Neural progenitor cell (in vitro differentiated cells): ENCODE measurements at regions not wholly inside any gene's neighbourhood (a gene's known extent, or its start where the extent isn't known, plus 50 kb on each side); places are given as distances from the start of the nearest gene placed in this dataset.

ENCODE experiments used
- DNase-seq: peaks from one replicate; pipeline ENCODE4 v3.0.0-alpha.2; 2016; ENCODE audit warnings: low spot score
- H2AFZ ChIP-seq: fragments of 200-600 bp; sonication (generic); replicated peaks from 2 replicates; pipeline ENCODE4 v1.6.1; 2016; ENCODE audit warnings: antibody characterized with exemption
- H3F3A ChIP-seq: fragments of 200-600 bp; sonication (generic); 2 replicates; pipeline ENCODE4 v1.6.1; 2016; ENCODE audit warnings: antibody characterized with exemption, low read depth
- H3K27ac ChIP-seq: fragments of 200-600 bp; sonication (generic); 2 replicates; pipeline ENCODE4 v1.5.1; 2016; ENCODE audit warnings: mild to moderate bottlenecking
- H3K27me3 ChIP-seq: fragments of 200-600 bp; sonication (generic); 2 replicates; pipeline ENCODE4 v1.6.1; 2016; ENCODE audit warnings: mild to moderate bottlenecking, moderate library complexity
- H3K36me3 ChIP-seq: fragments of 200-600 bp; sonication (generic); 2 replicates; pipeline ENCODE4 v1.5.1; 2016
- H3K4me1 ChIP-seq: fragments of 200-600 bp; sonication (generic); 2 replicates; pipeline ENCODE4 v1.6.1; 2016; ENCODE audit warnings: mixed run types
- H3K4me2 ChIP-seq: fragments of 200-600 bp; sonication (generic); 2 replicates; pipeline ENCODE4 v1.6.1; 2016
- H3K4me3 ChIP-seq: fragments of 200-600 bp; sonication (generic); 2 replicates; pipeline ENCODE4 v1.5.1; 2016
- H3K79me2 ChIP-seq: fragments of 200-600 bp; sonication (generic); 2 replicates; pipeline ENCODE4 v1.6.1; 2016; ENCODE audit warnings: low read depth
- H3K9ac ChIP-seq: fragments of 200-600 bp; sonication (generic); 2 replicates; pipeline ENCODE4 v1.6.1; 2016
- H3K9me3 ChIP-seq: fragments of 200-600 bp; sonication (generic); 2 replicates; pipeline ENCODE4 v1.5.1; 2016; ENCODE audit warnings: low read depth
- H4K20me1 ChIP-seq: fragments of 200-600 bp; sonication (generic); 2 replicates; pipeline ENCODE4 v1.6.1; 2016; ENCODE audit warnings: low read depth
- H3K27ac Mint-ChIP-seq: 3 replicates; pipeline ENCODE4 v1.8.0; 2021; ENCODE audit warnings: mixed read lengths
- H3K27me3 Mint-ChIP-seq: 2 replicates; pipeline ENCODE4 v1.8.0; 2022; ENCODE audit warnings: low read depth, mild to moderate bottlenecking, inconsistent platforms, moderate library complexity, mixed read lengths; ENCODE audit not compliant: insufficient read depth
- H3K36me3 Mint-ChIP-seq: 3 replicates; pipeline ENCODE4 v1.8.0; 2021; ENCODE audit warnings: mixed read lengths
- H3K4me1 Mint-ChIP-seq: 3 replicates; pipeline ENCODE4 v1.8.0; 2021; ENCODE audit warnings: mixed read lengths
- H3K4me3 Mint-ChIP-seq: 3 replicates; pipeline ENCODE4 v1.8.0; 2021; ENCODE audit warnings: mild to moderate bottlenecking, moderate library complexity, mixed read lengths
- H3K9me3 Mint-ChIP-seq: 3 replicates; pipeline ENCODE4 v1.8.0; 2020; ENCODE audit warnings: mixed read lengths
- EZH2 ChIP-seq: fragments of 200-600 bp; sonication (generic); IDR thresholded peaks from 2 replicates; pipeline ENCODE4 v1.6.1; 2017; ENCODE audit warnings: antibody characterized with exemption, mild to moderate bottlenecking, moderate library complexity
- EZH2phosphoT487 ChIP-seq: fragments of 200-600 bp; sonication (generic); IDR thresholded peaks from 2 replicates; pipeline ENCODE4 v1.6.1; 2017; ENCODE audit warnings: antibody characterized with exemption
- TF ChIP-seq, protein P1 (sequence below): fragments of 200-600 bp; sonication (generic); IDR thresholded peaks from 2 replicates; pipeline ENCODE4 v1.5.1; 2017; ENCODE audit warnings: antibody characterized with exemption, mild to moderate bottlenecking

GRCh38 chr13:34862311-34862710, 79.8 kb upstream of the NBEA start:
- Histone ChIP-seq H3K27me3 (no peaks in the 10 kb centered on the region), H3K79me2 (no peaks in the 10 kb centered on the region), H3K4me1 (peaks cover 10% of the 10 kb centered on the region), H4K20me1 (no peaks in the 10 kb centered on the region), H2AFZ (no peak overlapping the region), H3F3A (no peaks in the 10 kb centered on the region), H3K36me3 (no peaks in the 10 kb centered on the region), H3K4me3 (no peak overlapping the region), H3K9ac (no peak overlapping the region), H3K27ac (no peak overlapping the region), H3K9me3 (no peaks in the 10 kb centered on the region), H3K4me2 (no peak overlapping the region)
- H3K4me1 Mint-ChIP-seq = peaks cover 12% of the 10 kb centered on the region
- H3K27me3 Mint-ChIP-seq = no peaks in the 10 kb centered on the region
- no peak for DNase-seq
- no peaks in the 10 kb centered on the region for H3K36me3 Mint-ChIP-seq
- no peaks in the 10 kb centered on the region for H3K9me3 Mint-ChIP-seq
- no peak overlapping the region for H3K4me3 Mint-ChIP-seq
- no peak overlapping the region for H3K27ac Mint-ChIP-seq
- TF ChIP-seq, protein P1, sequence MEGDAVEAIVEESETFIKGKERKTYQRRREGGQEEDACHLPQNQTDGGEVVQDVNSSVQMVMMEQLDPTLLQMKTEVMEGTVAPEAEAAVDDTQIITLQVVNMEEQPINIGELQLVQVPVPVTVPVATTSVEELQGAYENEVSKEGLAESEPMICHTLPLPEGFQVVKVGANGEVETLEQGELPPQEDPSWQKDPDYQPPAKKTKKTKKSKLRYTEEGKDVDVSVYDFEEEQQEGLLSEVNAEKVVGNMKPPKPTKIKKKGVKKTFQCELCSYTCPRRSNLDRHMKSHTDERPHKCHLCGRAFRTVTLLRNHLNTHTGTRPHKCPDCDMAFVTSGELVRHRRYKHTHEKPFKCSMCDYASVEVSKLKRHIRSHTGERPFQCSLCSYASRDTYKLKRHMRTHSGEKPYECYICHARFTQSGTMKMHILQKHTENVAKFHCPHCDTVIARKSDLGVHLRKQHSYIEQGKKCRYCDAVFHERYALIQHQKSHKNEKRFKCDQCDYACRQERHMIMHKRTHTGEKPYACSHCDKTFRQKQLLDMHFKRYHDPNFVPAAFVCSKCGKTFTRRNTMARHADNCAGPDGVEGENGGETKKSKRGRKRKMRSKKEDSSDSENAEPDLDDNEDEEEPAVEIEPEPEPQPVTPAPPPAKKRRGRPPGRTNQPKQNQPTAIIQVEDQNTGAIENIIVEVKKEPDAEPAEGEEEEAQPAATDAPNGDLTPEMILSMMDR = no peak
- no peak for TF ChIP-seq EZH2
- TF ChIP-seq EZH2phosphoT487 = no peak

DNA sequence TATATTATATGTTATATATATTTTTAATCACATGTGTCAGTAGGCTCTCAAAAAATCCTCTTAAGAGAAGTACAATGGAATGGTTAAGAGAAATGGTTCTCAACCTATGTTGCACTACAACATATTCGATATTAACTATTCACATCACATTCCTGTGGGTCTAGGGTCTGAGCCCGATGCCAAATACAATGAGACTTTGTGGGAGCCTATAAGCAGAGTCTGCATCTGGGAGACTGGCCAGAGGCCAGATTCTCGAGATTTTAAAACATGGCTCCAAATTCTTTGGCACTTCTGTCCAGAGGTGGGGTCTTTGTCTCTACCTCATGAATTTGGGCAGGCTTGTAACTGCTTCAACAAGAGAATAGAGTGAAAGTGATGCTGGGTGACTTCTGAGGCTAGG, 79.4 kb upstream of the NBEA start:
- peaks cover 14% of the 10 kb centered on the region for H3K4me1 ChIP-seq
- no peaks in the 10 kb centered on the region for H3K27me3 ChIP-seq
- TF ChIP-seq, protein P1 = no peak
- no peak for TF ChIP-seq EZH2
- TF ChIP-seq EZH2phosphoT487 = no peak
- H3K79me2 ChIP-seq = no peaks in the 10 kb centered on the region
- no peaks in the 10 kb centered on the region for H3K9me3 ChIP-seq
- H3K36me3 ChIP-seq = no peaks in the 10 kb centered on the region
- H3K9me3 Mint-ChIP-seq = no peaks in the 10 kb centered on the region
- no peaks in the 10 kb centered on the region for H3K27me3 Mint-ChIP-seq
- peaks cover 16% of the 10 kb centered on the region for H3K4me1 Mint-ChIP-seq
- H3F3A ChIP-seq = no peaks in the 10 kb centered on the region
- H3K4me3 Mint-ChIP-seq = no peak overlapping the region
- H3K36me3 Mint-ChIP-seq = no peaks in the 10 kb centered on the region
- H3K4me3 ChIP-seq = no peak overlapping the region
- H3K27ac ChIP-seq = no peak overlapping the region
- no peak overlapping the region for H3K27ac Mint-ChIP-seq
- no peaks in the 10 kb centered on the region for H4K20me1 ChIP-seq
- no peak for DNase-seq
- no peak overlapping the region for H3K4me2 ChIP-seq
- H3K9ac ChIP-seq = no peak overlapping the region
- H2AFZ ChIP-seq = no peak overlapping the region

DNA sequence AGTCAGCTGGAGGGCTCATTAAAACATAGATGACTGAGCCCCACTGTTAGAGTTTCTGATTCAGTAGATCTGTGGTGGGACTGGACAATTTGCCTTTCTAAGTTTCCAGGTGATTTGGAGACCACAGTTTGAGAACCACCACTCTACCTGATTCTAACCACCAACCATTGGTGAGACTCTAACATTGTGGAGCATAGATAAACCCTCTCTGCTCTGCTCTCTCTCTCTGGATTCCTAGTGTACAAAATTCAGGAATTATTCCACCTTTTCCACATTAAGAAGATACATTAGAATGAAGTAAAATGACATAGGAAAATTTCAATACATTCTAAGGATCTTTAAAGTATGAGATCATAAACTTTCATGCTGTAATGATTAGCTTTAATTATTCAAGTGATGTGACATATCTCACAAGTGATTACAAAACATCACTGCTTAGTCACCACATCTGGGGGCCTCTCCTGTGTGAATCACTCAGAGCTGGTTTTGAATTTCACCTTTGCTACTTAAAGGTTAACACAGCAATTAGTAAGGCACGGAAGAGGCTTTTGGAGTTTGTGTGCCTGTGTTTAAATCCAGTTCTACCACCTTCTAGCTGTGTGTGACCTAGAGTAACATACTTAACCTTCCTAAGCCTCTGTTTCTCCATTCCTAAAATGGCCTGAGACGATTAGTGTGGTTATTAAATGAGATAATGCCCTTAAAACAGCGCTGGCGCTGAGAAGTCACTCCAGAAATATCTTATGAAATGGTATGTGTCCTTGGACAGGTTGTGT, 78.5 kb upstream of the NBEA start:
- DNase-seq = no peak
- no peak overlapping the region for H2AFZ ChIP-seq
- Mint-ChIP-seq H3K4me3 (no peak overlapping the region), H3K9me3 (no peaks in the 10 kb centered on the region), H3K4me1 (peaks cover 25% of the 10 kb centered on the region), H3K27ac (no peak overlapping the region), H3K27me3 (no peaks in the 10 kb centered on the region), H3K36me3 (no peaks in the 10 kb centered on the region)
- no peaks in the 10 kb centered on the region for H3F3A ChIP-seq
- no peaks in the 10 kb centered on the region for H4K20me1 ChIP-seq
- TF ChIP-seq, protein P1 = no peak
- TF ChIP-seq EZH2phosphoT487 (no peak), EZH2 (no peak)
- no peaks in the 10 kb centered on the region for H3K9me3 ChIP-seq
- no peak overlapping the region for H3K9ac ChIP-seq
- H3K4me1 ChIP-seq = peaks cover 18% of the 10 kb centered on the region
- H3K4me3 ChIP-seq = no peak overlapping the region
- H3K27ac ChIP-seq = no peak overlapping the region
- no peaks in the 10 kb centered on the region for H3K79me2 ChIP-seq
- no peak overlapping the region for H3K4me2 ChIP-seq
- no peaks in the 10 kb centered on the region for H3K36me3 ChIP-seq
- no peaks in the 10 kb centered on the region for H3K27me3 ChIP-seq
